ENCODE measurements at regions not wholly inside any gene's neighbourhood (a gene's known extent, or its start where the extent isn't known, plus 50 kb on each side); places are given as distances from the start of the nearest gene placed in this dataset.

- Histone ChIP-seq H3K27me3 (ENCODE audit: control insufficient read depth, insufficient read depth, low read length) (peaks cover 13% of the 10 kb centered on the region), H3K4me1 (ENCODE audit: control insufficient read depth, extremely low read depth, insufficient read depth, low read length) (peaks cover 13% of the 10 kb centered on the region), H2AFZ (ENCODE audit: low read length) (no peak overlapping the region), H3K4me3 (replicated peaks in 1 of 4; ENCODE audit: control extremely low read depth in 1 of 4, insufficient read depth in 1 of 4, low read depth in 3 of 4, low read length in 4 of 4) (no peak overlapping the region), H3K9me3 (ENCODE audit: control insufficient read depth, insufficient read depth, low read depth, low read length) (no peaks in the 10 kb centered on the region), H4K20me1 (ENCODE audit: control insufficient read depth, extremely low read depth, insufficient read depth, low read length) (no peaks in the 10 kb centered on the region), H3K36me3 (ENCODE audit: control insufficient read depth, insufficient read depth, low read length) (no peaks in the 10 kb centered on the region), H3K4me2 (ENCODE audit: extremely low read depth, insufficient read depth, low read length) (no peak overlapping the region), H3K9ac (ENCODE audit: insufficient read depth, low read length) (no peak overlapping the region), H3K79me2 (ENCODE audit: control insufficient read depth, insufficient read depth, low read length) (no peaks in the 10 kb centered on the region), H3K27ac (ENCODE audit: insufficient read depth, low read length) (no peak overlapping the region)
- TF ChIP-seq CTCF (conservative IDR thresholded peaks at IDR 0.05 in 1 of 2, IDR thresholded peaks at IDR 0.05 in 1 of 2; ENCODE audit: low read depth in 1 of 2, low read length in 2 of 2) (peak; percentile 15 to 42), EZH2 (IDR thresholded peaks at IDR 0.05; ENCODE audit: low read length, missing control alignments) (no peak)
- DNase-seq (ENCODE audit: low read depth in 2 of 2): peak in 1 of 2 donors; percentile 20
Measured at GRCh38 chr11:69912911-69913451, 93.8 kb upstream of the FGF3 start.

GRCh38 chr11:69913591-69914285 is 94.5 kb upstream of the FGF3 start:
- Histone ChIP-seq H3K4me1 (ENCODE audit: control insufficient read depth, extremely low read depth, insufficient read depth, low read length) (peaks cover 13% of the 10 kb centered on the region), H3K4me2 (ENCODE audit: extremely low read depth, insufficient read depth, low read length) (no peak overlapping the region), H4K20me1 (ENCODE audit: control insufficient read depth, extremely low read depth, insufficient read depth, low read length) (no peaks in the 10 kb centered on the region), H2AFZ (ENCODE audit: low read length) (no peak overlapping the region), H3K27me3 (ENCODE audit: control insufficient read depth, insufficient read depth, low read length) (peaks cover 13% of the 10 kb centered on the region), H3K9me3 (ENCODE audit: control insufficient read depth, insufficient read depth, low read depth, low read length) (no peaks in the 10 kb centered on the region), H3K36me3 (ENCODE audit: control insufficient read depth, insufficient read depth, low read length) (no peaks in the 10 kb centered on the region), H3K27ac (ENCODE audit: insufficient read depth, low read length) (no peak overlapping the region), H3K79me2 (ENCODE audit: control insufficient read depth, insufficient read depth, low read length) (no peaks in the 10 kb centered on the region), H3K9ac (ENCODE audit: insufficient read depth, low read length) (no peak overlapping the region), H3K4me3 (replicated peaks in 1 of 4; ENCODE audit: control extremely low read depth in 1 of 4, insufficient read depth in 1 of 4, low read depth in 3 of 4, low read length in 4 of 4) (no peak overlapping the region)
- TF ChIP-seq EZH2 (IDR thresholded peaks at IDR 0.05; ENCODE audit: low read length, missing control alignments): no peak
- TF ChIP-seq CTCF (conservative IDR thresholded peaks at IDR 0.05 in 1 of 2, IDR thresholded peaks at IDR 0.05 in 1 of 2; ENCODE audit: low read depth in 1 of 2, low read length in 2 of 2): no peak
- DNase-seq (ENCODE audit: low read depth in 2 of 2): no peak

GRCh38 chr11:69914286-69915150 is 95.3 kb upstream of the FGF3 start:
- no peak overlapping the region for H3K27ac ChIP-seq (ENCODE audit: insufficient read depth, low read length)
- H3K79me2 ChIP-seq (ENCODE audit: control insufficient read depth, insufficient read depth, low read length): no peaks in the 10 kb centered on the region
- no peak overlapping the region for H3K4me3 ChIP-seq (replicated peaks in 1 of 4; ENCODE audit: control extremely low read depth in 1 of 4, insufficient read depth in 1 of 4, low read depth in 3 of 4, low read length in 4 of 4)
- H3K4me2 ChIP-seq (ENCODE audit: extremely low read depth, insufficient read depth, low read length): no peak overlapping the region
- peaks cover 9% of the 10 kb centered on the region for H3K27me3 ChIP-seq (ENCODE audit: control insufficient read depth, insufficient read depth, low read length)
- no peaks in the 10 kb centered on the region for H3K9me3 ChIP-seq (ENCODE audit: control insufficient read depth, insufficient read depth, low read depth, low read length)
- no peak overlapping the region for H2AFZ ChIP-seq (ENCODE audit: low read length)
- no peak for TF ChIP-seq EZH2 (IDR thresholded peaks at IDR 0.05; ENCODE audit: low read length, missing control alignments)
- TF ChIP-seq CTCF (conservative IDR thresholded peaks at IDR 0.05 in 1 of 2, IDR thresholded peaks at IDR 0.05 in 1 of 2; ENCODE audit: low read depth in 1 of 2, low read length in 2 of 2): no peak
- DNase-seq (ENCODE audit: low read depth in 2 of 2): no peak
- H4K20me1 ChIP-seq (ENCODE audit: control insufficient read depth, extremely low read depth, insufficient read depth, low read length): no peaks in the 10 kb centered on the region
- H3K4me1 ChIP-seq (ENCODE audit: control insufficient read depth, extremely low read depth, insufficient read depth, low read length): peaks cover 15% of the 10 kb centered on the region
- no peak overlapping the region for H3K9ac ChIP-seq (ENCODE audit: insufficient read depth, low read length)
- no peaks in the 10 kb centered on the region for H3K36me3 ChIP-seq (ENCODE audit: control insufficient read depth, insufficient read depth, low read length)

All from fibroblast of lung (primary cell).